Neutrophil (primary cell): ENCODE measurements at regions not wholly inside any gene's neighbourhood (a gene's known extent, or its start where the extent isn't known, plus 50 kb on each side); places are given as distances from the start of the nearest gene placed in this dataset.
A peak's percentile ranks its signal among the peaks of the same experiment; 100 is the strongest.

Source experiments
- H3K27ac ChIP-seq: fragments of 200-600 bp; sonication (generic); 2 replicates; pipeline ENCODE4 v1.5.1; 2016; ENCODE audit warnings: mild to moderate bottlenecking, moderate library complexity
- H3K27me3 ChIP-seq: fragments of 200-600 bp; sonication (generic); 2 replicates; pipeline ENCODE4 v1.6.0; 2016; ENCODE audit warnings: mild to moderate bottlenecking
- H3K36me3 ChIP-seq: fragments of 200-600 bp; sonication (generic); 2 replicates; pipeline ENCODE4 v1.5.1; 2017
- H3K4me1 ChIP-seq, 2 experiments: fragments of 200-600 bp in 1 of 2; sonication (generic) in 1 of 2; 1 replicate in 1 of 2; 2 replicates in 1 of 2; pipeline versions ENCODE4 v1.5.1 to v1.6.1; 2013 to 2016; ENCODE audit warnings: low read depth in 1 of 2, low read length in 1 of 2, mild to moderate bottlenecking in 1 of 2, moderate library complexity in 1 of 2; ENCODE audit not compliant: control insufficient read depth in 1 of 2, insufficient read depth in 1 of 2
- H3K4me3 ChIP-seq, 2 experiments: fragments of 200-600 bp in 1 of 2; sonication (generic) in 1 of 2; 1 replicate in 1 of 2; 2 replicates in 1 of 2; pipeline ENCODE4 v1.5.1; 2013 to 2016; ENCODE audit warnings: low read depth in 1 of 2, low read length in 1 of 2, mild to moderate bottlenecking in 1 of 2, moderate library complexity in 1 of 2
- H3K9me3 ChIP-seq: fragments of 200-600 bp; sonication (generic); 2 replicates; pipeline ENCODE4 v1.5.1; 2016
- TF ChIP-seq, protein P1 (sequence below): fragments of 200-600 bp; sonication (generic); IDR thresholded peaks from 2 replicates; pipeline ENCODE4 v1.5.1; 2016; ENCODE audit warnings: antibody characterized with exemption

DNA sequence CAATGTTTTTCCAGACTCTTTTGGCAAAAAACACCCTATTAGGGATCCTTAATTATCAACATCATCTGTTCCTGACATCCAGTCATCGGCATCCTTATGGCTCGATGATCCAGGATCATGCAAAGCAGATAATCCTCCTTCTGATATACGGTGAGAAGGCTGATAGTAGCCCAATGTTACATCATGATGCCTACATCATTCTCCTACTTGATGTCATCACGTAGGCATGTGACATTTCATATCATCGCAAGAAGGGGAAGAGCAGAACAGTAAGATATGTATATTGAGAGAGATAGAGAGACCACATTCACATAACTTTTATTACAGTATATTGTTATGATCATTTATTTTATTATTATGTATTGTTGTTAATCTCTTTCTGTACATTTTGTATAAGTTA lies 168.6 kb downstream of the ADAMTS15 start:
- no peaks in the 10 kb centered on the region for H3K27me3 ChIP-seq
- H3K27ac ChIP-seq = peak overlapping the region; percentile 48
- no peaks in the 10 kb centered on the region for H3K9me3 ChIP-seq
- TF ChIP-seq, protein P1, sequence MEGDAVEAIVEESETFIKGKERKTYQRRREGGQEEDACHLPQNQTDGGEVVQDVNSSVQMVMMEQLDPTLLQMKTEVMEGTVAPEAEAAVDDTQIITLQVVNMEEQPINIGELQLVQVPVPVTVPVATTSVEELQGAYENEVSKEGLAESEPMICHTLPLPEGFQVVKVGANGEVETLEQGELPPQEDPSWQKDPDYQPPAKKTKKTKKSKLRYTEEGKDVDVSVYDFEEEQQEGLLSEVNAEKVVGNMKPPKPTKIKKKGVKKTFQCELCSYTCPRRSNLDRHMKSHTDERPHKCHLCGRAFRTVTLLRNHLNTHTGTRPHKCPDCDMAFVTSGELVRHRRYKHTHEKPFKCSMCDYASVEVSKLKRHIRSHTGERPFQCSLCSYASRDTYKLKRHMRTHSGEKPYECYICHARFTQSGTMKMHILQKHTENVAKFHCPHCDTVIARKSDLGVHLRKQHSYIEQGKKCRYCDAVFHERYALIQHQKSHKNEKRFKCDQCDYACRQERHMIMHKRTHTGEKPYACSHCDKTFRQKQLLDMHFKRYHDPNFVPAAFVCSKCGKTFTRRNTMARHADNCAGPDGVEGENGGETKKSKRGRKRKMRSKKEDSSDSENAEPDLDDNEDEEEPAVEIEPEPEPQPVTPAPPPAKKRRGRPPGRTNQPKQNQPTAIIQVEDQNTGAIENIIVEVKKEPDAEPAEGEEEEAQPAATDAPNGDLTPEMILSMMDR = no peak
- H3K4me3 ChIP-seq = peak overlapping the region in 1 of 2 experiments; percentile 1
- H3K36me3 ChIP-seq = no peaks in the 10 kb centered on the region
- H3K4me1 ChIP-seq = peaks cover 4 to 11% of the 10 kb centered on the region in 2 experiments

DNA sequence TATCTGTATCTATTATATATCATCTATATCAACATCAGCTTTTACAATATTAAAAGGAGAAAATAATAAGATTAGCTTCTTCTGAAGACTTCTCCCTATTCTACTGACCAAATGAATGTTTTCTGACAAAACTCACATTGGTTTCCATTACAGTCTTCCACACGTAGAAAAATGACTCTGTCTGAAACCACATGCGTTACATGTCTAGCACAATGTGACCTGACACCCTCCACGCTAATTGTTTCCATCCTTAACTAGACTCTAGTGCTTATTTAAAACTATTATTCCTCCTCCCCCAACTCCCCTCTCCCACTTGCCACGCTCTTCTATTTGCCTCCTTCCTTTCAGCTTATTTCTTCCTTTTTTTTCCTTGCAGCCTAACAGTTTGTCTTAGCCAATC lies 172.1 kb downstream of the ADAMTS15 start:
- no peak overlapping the region for H3K27ac ChIP-seq
- no peaks in the 10 kb centered on the region for H3K27me3 ChIP-seq
- peaks cover 4 to 11% of the 10 kb centered on the region in 2 experiments for H3K4me1 ChIP-seq
- no peaks in the 10 kb centered on the region for H3K36me3 ChIP-seq
- no peak overlapping the region for H3K4me3 ChIP-seq
- TF ChIP-seq, protein P1 = no peak
- H3K9me3 ChIP-seq = no peaks in the 10 kb centered on the region

DNA sequence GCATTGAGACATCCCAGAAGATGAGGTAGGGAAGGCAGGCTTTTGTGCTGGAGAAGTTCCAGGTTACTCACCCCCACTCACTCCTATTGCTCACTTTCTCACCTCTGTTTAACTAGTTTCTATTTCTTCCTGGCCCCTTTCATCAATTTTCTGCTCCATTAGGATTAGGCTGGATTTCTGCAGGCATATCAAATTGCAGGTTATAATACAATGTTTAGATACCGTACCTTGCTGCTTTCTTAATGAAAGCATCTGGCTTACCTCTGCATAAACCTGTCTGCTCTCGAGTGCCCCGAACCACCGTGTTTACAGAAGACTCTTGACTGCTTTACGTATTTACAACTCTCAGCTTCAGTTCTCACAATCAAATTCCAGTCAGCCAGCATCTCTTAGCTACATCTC lies 173.7 kb downstream of the ADAMTS15 start:
- H3K27me3 ChIP-seq = no peaks in the 10 kb centered on the region
- H3K27ac ChIP-seq = no peak overlapping the region
- no peaks in the 10 kb centered on the region for H3K9me3 ChIP-seq
- TF ChIP-seq, protein P1 = no peak
- H3K36me3 ChIP-seq = no peaks in the 10 kb centered on the region
- no peak overlapping the region for H3K4me3 ChIP-seq
- H3K4me1 ChIP-seq = no peaks in the 10 kb centered on the region

DNA sequence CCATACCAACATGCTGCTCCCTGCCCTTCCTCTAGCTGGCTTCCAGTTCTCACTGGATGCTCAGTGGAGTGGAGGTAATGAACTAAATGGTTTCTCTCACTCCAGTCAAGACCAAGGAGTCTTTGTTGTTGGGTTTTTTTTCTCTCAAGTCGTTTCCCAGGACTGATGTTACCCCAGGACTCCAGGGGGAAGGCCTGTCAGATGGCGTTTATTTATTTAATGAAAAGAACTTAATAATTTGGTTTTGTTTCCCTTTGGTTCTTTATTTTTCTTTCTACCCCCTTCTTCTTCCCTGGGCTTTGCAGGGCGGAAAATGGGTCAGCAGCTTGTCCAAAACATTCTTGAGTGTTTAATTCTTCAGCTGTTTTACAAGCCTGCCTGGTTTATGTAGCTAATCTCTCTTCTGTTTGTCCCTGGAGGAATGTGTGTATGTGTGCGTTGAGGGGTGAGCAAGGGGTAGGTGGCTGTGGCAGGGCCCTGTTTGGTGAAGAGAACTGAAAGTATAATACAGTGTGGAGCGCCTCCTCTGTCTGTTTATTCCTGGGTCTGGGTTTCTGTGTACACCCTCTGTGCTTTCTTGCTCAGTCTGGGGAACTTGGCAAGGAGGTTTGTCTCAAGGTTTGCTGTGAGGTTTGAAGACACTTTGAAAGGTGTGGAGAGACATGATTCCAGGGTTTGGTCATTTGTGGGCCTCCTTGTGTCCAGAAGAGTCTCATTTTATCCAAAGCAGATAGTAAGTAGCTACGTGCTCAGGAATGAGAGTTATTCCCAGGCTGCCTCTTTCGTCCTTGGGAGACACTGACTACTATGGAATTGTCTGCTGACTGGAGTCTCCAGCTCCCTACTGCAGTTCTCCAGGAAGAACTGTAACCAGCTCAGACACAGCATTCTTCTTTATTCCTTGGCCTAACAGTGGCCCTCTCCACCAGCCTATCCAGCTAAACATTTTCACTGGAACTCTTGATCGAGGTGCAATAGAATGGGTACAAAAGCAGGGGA lies 175.5 kb downstream of the ADAMTS15 start:
- peaks cover 3% of the 10 kb centered on the region for H3K27me3 ChIP-seq
- H3K4me1 ChIP-seq = no peaks in the 10 kb centered on the region
- TF ChIP-seq, protein P1 = no peak
- no peaks in the 10 kb centered on the region for H3K9me3 ChIP-seq
- no peak overlapping the region for H3K4me3 ChIP-seq
- no peaks in the 10 kb centered on the region for H3K36me3 ChIP-seq
- H3K27ac ChIP-seq = no peak overlapping the region

DNA sequence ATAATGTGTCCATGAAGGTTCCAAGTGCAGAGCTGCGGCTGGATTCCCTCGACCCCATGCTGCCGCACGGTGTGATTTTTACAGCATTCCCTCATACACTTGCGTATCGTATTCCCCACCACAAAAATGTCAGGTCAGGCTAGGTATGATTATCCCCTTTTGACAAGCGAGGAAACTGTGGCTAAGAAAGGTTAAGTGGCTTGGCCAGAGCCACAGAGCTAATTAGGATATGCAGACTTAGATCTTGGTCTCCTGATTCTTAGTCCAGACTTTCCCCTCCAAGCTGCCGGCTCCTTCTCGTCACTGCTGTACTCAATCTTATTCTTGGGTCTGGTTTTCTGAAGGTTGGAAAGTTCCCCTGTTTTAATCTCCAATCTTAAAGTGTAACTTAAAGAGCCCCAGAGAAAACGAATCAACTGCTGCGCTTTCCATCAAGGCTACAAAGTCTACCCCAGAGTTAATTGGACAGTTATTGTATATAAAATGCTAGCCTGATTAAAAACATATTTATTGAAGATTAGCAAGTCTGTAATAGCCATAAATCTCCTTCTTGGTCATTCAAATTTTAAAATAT lies 176.6 kb downstream of the ADAMTS15 start:
- no peaks in the 10 kb centered on the region for H3K36me3 ChIP-seq
- no peak overlapping the region for H3K4me3 ChIP-seq
- H3K27me3 ChIP-seq = peaks cover 5% of the 10 kb centered on the region
- H3K9me3 ChIP-seq = no peaks in the 10 kb centered on the region
- TF ChIP-seq, protein P1 = no peak
- no peak overlapping the region for H3K27ac ChIP-seq
- H3K4me1 ChIP-seq = no peaks in the 10 kb centered on the region
